ENCODE measurements at regions not wholly inside any gene's neighbourhood (a gene's known extent, or its start where the extent isn't known, plus 50 kb on each side); places are given as distances from the start of the nearest gene placed in this dataset.
A peak's percentile ranks its signal among the peaks of the same experiment; 100 is the strongest.

GRCh38 chr22:47762141-47762540 lies 999.7 kb downstream of the TBC1D22A start:
- TF ChIP-seq KLF10 (tag by site-specific recombination; IDR thresholded peaks at IDR 0.05) (no peak), IKZF3 (tag by site-specific recombination; IDR thresholded peaks at IDR 0.05) (no peak), ZNF791 (tag by site-specific recombination; IDR thresholded peaks at IDR 0.05) (no peak), ZNF544 (tag by site-specific recombination; IDR thresholded peaks at IDR 0.05) (no peak), ZNF555 (tag by site-specific recombination; conservative IDR thresholded peaks at IDR 0.05) (no peak), ZBTB20 (tag by site-specific recombination; IDR thresholded peaks at IDR 0.05) (no peak), ZNF664 (tag by site-specific recombination; IDR thresholded peaks at IDR 0.05) (no peak), INSM2 (tag by site-specific recombination; IDR thresholded peaks at IDR 0.05) (no peak), ZBTB26 (tag by site-specific recombination; optimal IDR thresholded peaks at IDR 0.05) (no peak), ZNF175 (tag by site-specific recombination; IDR thresholded peaks at IDR 0.05) (no peak), BCL11A (tag by site-specific recombination; IDR thresholded peaks at IDR 0.05; ENCODE audit: low read depth) (no peak)
- no peak overlapping the region for H3K4me3 ChIP-seq (ENCODE audit: low read depth, low read length)
- H3K4me1 ChIP-seq (ENCODE audit: control insufficient read depth, insufficient read depth, low read length) = no peaks in the 10 kb centered on the region
- ChIA-PET POLR2A (no interaction called here), CTCF (interaction anchor here (0.6 kb wide), 1 partner anchor 192 kb away, joined by 3 read pairs; no protein-coding TSS in a partner anchor)
- no peaks in the 10 kb centered on the region for H3K9me3 ChIP-seq (ENCODE audit: control insufficient read depth, insufficient read depth, low read depth, low read length)
- no peak overlapping the region for H3K27ac ChIP-seq (ENCODE audit: extremely low read depth, low read depth, low read length)
- H3K36me3 ChIP-seq (ENCODE audit: control insufficient read depth in 2 of 2, insufficient read depth in 1 of 2, low read length in 2 of 2) = no peaks in the 10 kb centered on the region

- Histone ChIP-seq H3K9me3 (ENCODE audit: control insufficient read depth, insufficient read depth, low read depth, low read length) (no peaks in the 10 kb centered on the region), H3K4me3 (ENCODE audit: low read depth, low read length) (no peak overlapping the region), H3K36me3 (ENCODE audit: control insufficient read depth in 2 of 2, insufficient read depth in 1 of 2, low read length in 2 of 2) (no peaks in the 10 kb centered on the region), H3K27ac (ENCODE audit: extremely low read depth, low read depth, low read length) (no peak overlapping the region), H3K4me1 (ENCODE audit: control insufficient read depth, insufficient read depth, low read length) (no peaks in the 10 kb centered on the region)
- TF ChIP-seq TCF7L2 (IDR thresholded peaks at IDR 0.05; ENCODE audit: borderline replicate concordance, low read depth, low read length) (no peak), ZSCAN16 (tag by site-specific recombination; IDR thresholded peaks at IDR 0.05) (no peak), ZNF473 (tag by site-specific recombination; IDR thresholded peaks at IDR 0.05) (no peak), ZBTB20 (tag by site-specific recombination; IDR thresholded peaks at IDR 0.05) (no peak), ZNF148 (tag by site-specific recombination; IDR thresholded peaks at IDR 0.05; ENCODE audit: borderline replicate concordance) (no peak), ZNF239 (tag by site-specific recombination; IDR thresholded peaks at IDR 0.05) (no peak), ZIC2 (tag by site-specific recombination; IDR thresholded peaks at IDR 0.05) (peak; percentile 58), ZNF596 (tag by site-specific recombination; IDR thresholded peaks at IDR 0.05) (no peak), WT1 (tag by site-specific recombination; IDR thresholded peaks at IDR 0.05) (no peak), GLIS1 (tag by site-specific recombination; IDR thresholded peaks at IDR 0.05) (peak; percentile 63), ZBTB44 (tag by site-specific recombination; IDR thresholded peaks at IDR 0.05) (no peak)
- ChIA-PET CTCF (interaction anchor here (0.8 kb wide), 1 partner anchor 547 kb away, joined by 3 read pairs; no protein-coding TSS in a partner anchor), POLR2A (no interaction called here)
Observed at GRCh38 chr22:47759909-47760308, 997.5 kb downstream of the TBC1D22A start.
